Body of pancreas (tissue), 4 donors: ENCODE measurements at regions not wholly inside any gene's neighbourhood (a gene's known extent, or its start where the extent isn't known, plus 50 kb on each side); places are given as distances from the start of the nearest gene placed in this dataset.

Experiments
- ATAC-seq: fragments of 150-250 bp; one replicate; pipeline ENCODE4 v1.9.1; 2016
- DNase-seq, 4 donors: peaks; one replicate each; pipeline ENCODE4 v3.0.0-alpha.2; 2019
- H3K27ac ChIP-seq, 4 donors: fragments of 200-600 bp; sonication (generic); 1 replicate in 3 of 4; 2 replicates in 1 of 4; pipeline versions ENCODE4 v1.5.1 to v1.6.1; 2016 to 2019; ENCODE audit warnings: mild to moderate bottlenecking in 1 of 4, mixed read lengths in 1 of 4, moderate library complexity in 1 of 4
- H3K27me3 ChIP-seq, 2 donors: fragments of 200-600 bp; sonication (generic); one replicate each; pipeline ENCODE4 v1.6.0; 2016; ENCODE audit warnings: mild to moderate bottlenecking in 1 of 2
- H3K36me3 ChIP-seq, 2 donors: fragments of 200-600 bp; sonication (generic); replicated peaks in 1 of 2; 2 replicates each; pipeline ENCODE4 v1.5.1; 2016; ENCODE audit warnings: low read depth in 2 of 2; ENCODE audit not compliant: insufficient read depth in 1 of 2
- H3K4me1 ChIP-seq: fragments of 200-600 bp; sonication (generic); one replicate; pipeline ENCODE4 v1.6.0; 2016
- H3K4me3 ChIP-seq, 2 donors: fragments of 200-600 bp; sonication (generic); 1 replicate in 1 of 2; 2 replicates in 1 of 2; pipeline ENCODE4 v1.5.1; 2016 to 2019
- H3K9me3 ChIP-seq, 3 donors: fragments of 200-600 bp; sonication (generic); 1 replicate in 2 of 3; 2 replicates in 1 of 3; pipeline ENCODE4 v1.5.1; 2016
- CTCF ChIP-seq, 7 experiments: fragments of 450-650 bp in 4 of 7; fragments of 200-600 bp in 3 of 7; sonication (generic) in 3 of 7; IDR thresholded peaks; one replicate each; pipeline ENCODE4 v1.5.1; 2016 to 2019; ENCODE audit warnings: antibody characterized with exemption in 7 of 7
- POLR2A ChIP-seq, 3 donors: fragments of 450-650 bp; IDR thresholded peaks; one replicate each; pipeline ENCODE4 v1.6.1; 2016; ENCODE audit warnings: antibody characterized with exemption in 3 of 3, mild to moderate bottlenecking in 2 of 3
- WGBS, 2 donors: methylation state at CpG; one replicate each; pipeline ENCODE4 v1.1.5; 2017; 5-methylcytosine and 5-hydroxymethylcytosine counted together
- intact Hi-C: fragments of 100-400 bp; cut with DNase I; formaldehyde crosslinking; loops from one replicate; pipeline ENCODE4 v1.15.1; 2023

GRCh38 chr4:30839583-30840520 is 119.7 kb downstream of the PCDH7 start:
- 60 to 69% methylated on average over 6 of the region's 6 CpGs for WGBS, 2 donors
- H3K27me3 ChIP-seq, result no peaks in the 10 kb centered on the region
- H3K4me3 ChIP-seq, result no peak overlapping the region
- intact Hi-C loops, result no loop called here
- no peak for TF ChIP-seq POLR2A (IDR thresholded peaks at IDR 0.05)
- TF ChIP-seq CTCF (IDR thresholded peaks at IDR 0.05), result no peak
- DNase-seq, result no peak
- no peak for ATAC-seq
- no peaks in the 10 kb centered on the region for H3K36me3 ChIP-seq
- H3K4me1 ChIP-seq, result no peaks in the 10 kb centered on the region
- no peaks in the 10 kb centered on the region for H3K9me3 ChIP-seq
- H3K27ac ChIP-seq, result no peak overlapping the region

- WGBS, 2 donors, result 52 to 56% methylated on average over 3 of the region's 3 CpGs
- no peak for DNase-seq
- H3K36me3 ChIP-seq, result no peaks in the 10 kb centered on the region
- H3K4me3 ChIP-seq, result no peak overlapping the region
- no peaks in the 10 kb centered on the region for H3K9me3 ChIP-seq
- H3K27ac ChIP-seq, result no peak overlapping the region
- ATAC-seq, result no peak
- no peaks in the 10 kb centered on the region for H3K4me1 ChIP-seq
- no peaks in the 10 kb centered on the region for H3K27me3 ChIP-seq
- intact Hi-C loops, result no loop called here
- TF ChIP-seq POLR2A (IDR thresholded peaks at IDR 0.05) (no peak), CTCF (IDR thresholded peaks at IDR 0.05) (no peak)
These were observed 120.4 kb downstream of the PCDH7 start for GRCh38 chr4:30840571-30840970.

GRCh38 chr4:30842142-30842541 is 122.0 kb downstream of the PCDH7 start:
- no peak overlapping the region for H3K27ac ChIP-seq
- no peaks in the 10 kb centered on the region for H3K27me3 ChIP-seq
- TF ChIP-seq POLR2A (IDR thresholded peaks at IDR 0.05), result no peak
- TF ChIP-seq CTCF (IDR thresholded peaks at IDR 0.05), result no peak
- intact Hi-C loops, result no loop called here
- H3K4me1 ChIP-seq, result no peaks in the 10 kb centered on the region
- DNase-seq (no peak), ATAC-seq (no peak)
- H3K9me3 ChIP-seq, result no peaks in the 10 kb centered on the region
- no peak overlapping the region for H3K4me3 ChIP-seq
- no peaks in the 10 kb centered on the region for H3K36me3 ChIP-seq
- 72 to 77% methylated on average over 1 of the region's 1 CpG for WGBS, 2 donors

GRCh38 chr4:30842689-30843088 is 122.5 kb downstream of the PCDH7 start:
- Histone ChIP-seq H3K27ac (no peak overlapping the region), H3K9me3 (no peaks in the 10 kb centered on the region), H3K27me3 (no peaks in the 10 kb centered on the region), H3K4me1 (no peaks in the 10 kb centered on the region), H3K4me3 (no peak overlapping the region), H3K36me3 (no peaks in the 10 kb centered on the region)
- TF ChIP-seq POLR2A (IDR thresholded peaks at IDR 0.05) (no peak), CTCF (IDR thresholded peaks at IDR 0.05) (no peak)
- ATAC-seq, result no peak
- WGBS, 2 donors, result 60 to 77% methylated on average over 6 of the region's 6 CpGs
- intact Hi-C loops, result no loop called here
- DNase-seq, result no peak
